WTC11 (cell line): ENCODE measurements at regions not wholly inside any gene's neighbourhood (a gene's known extent, or its start where the extent isn't known, plus 50 kb on each side); places are given as distances from the start of the nearest gene placed in this dataset.

ENCODE experiments used
- ATAC-seq: fragments of 200-7000 bp; cut with Tn5 transposase; 2 replicates; pipeline ENCODE4 v1.10.0; 2021; ENCODE audit warnings: mild to moderate bottlenecking, moderate library complexity
- CTCF ChIA-PET: fragments of 300-600 bp; sonication (Branson Sonifier 250); formaldehyde crosslinking; loops from one replicate; lab custom pipeline; 2021; ENCODE audit warnings: antibody characterized with exemption; lab: Charles Lee
- POLR2A ChIA-PET: fragments of 350-600 bp; sonication (Branson Sonifier 250); formaldehyde crosslinking; loops from one replicate; lab custom pipeline; 2021; ENCODE audit warnings: antibody characterized with exemption; lab: Charles Lee
- DNase-seq: peaks from one replicate; pipeline ENCODE4 v3.0.0; 2021; ENCODE audit warnings: low spot score
- H3K27ac Mint-ChIP-seq: 2 replicates; pipeline ENCODE4 v1.8.0; 2021; ENCODE audit warnings: mixed read lengths
- H3K27me3 Mint-ChIP-seq: 2 replicates; pipeline ENCODE4 v1.8.0; 2021; ENCODE audit warnings: low read depth, mild to moderate bottlenecking, moderate library complexity, mixed read lengths
- H3K36me3 Mint-ChIP-seq: 2 replicates; pipeline ENCODE4 v1.8.0; 2021; ENCODE audit warnings: mixed read lengths
- H3K4me1 Mint-ChIP-seq: 2 replicates; pipeline ENCODE4 v1.8.0; 2022; ENCODE audit warnings: mixed read lengths
- H3K4me3 Mint-ChIP-seq: 2 replicates; pipeline ENCODE4 v1.8.0; 2021; ENCODE audit warnings: mild to moderate bottlenecking, moderate library complexity, mixed read lengths
- H3K9me3 Mint-ChIP-seq: 2 replicates; pipeline ENCODE4 v1.8.0; 2021; ENCODE audit warnings: mixed read lengths
- ARID4B ChIP-seq: sonication (generic); formaldehyde crosslinking; IDR thresholded peaks from 2 replicates; pipeline ENCODE4 v1.8.0; 2023; ENCODE audit warnings: missing genetic modification reagents, mild to moderate bottlenecking, borderline replicate concordance
- CBFB ChIP-seq: sonication (generic); formaldehyde crosslinking; IDR thresholded peaks from 2 replicates; pipeline ENCODE4 v1.8.1; 2022; ENCODE audit warnings: mild to moderate bottlenecking, low read depth, missing genetic modification reagents
- E2F4 ChIP-seq: sonication (generic); formaldehyde crosslinking; IDR thresholded peaks from 2 replicates; pipeline ENCODE4 v1.8.1; 2022; ENCODE audit warnings: low read depth, mild to moderate bottlenecking, moderate library complexity, missing genetic modification reagents, borderline replicate concordance
- ETV6 ChIP-seq: sonication (generic); formaldehyde crosslinking; IDR thresholded peaks from 2 replicates; pipeline ENCODE4 v1.8.1; 2022; ENCODE audit warnings: mild to moderate bottlenecking, missing genetic modification reagents
- GRHL2 ChIP-seq: fragments of 250-450 bp; sonication (Bioruptor Pico); IDR thresholded peaks from 2 replicates; pipeline ENCODE4 v1.8.0; 2022; ENCODE audit warnings: mild to moderate bottlenecking, moderate library complexity; ENCODE audit not compliant: insufficient replicate concordance, severe bottlenecking
- HMGA2 ChIP-seq: fragments of 250-450 bp; sonication (Bioruptor Pico); IDR thresholded peaks from 2 replicates; pipeline ENCODE4 v1.4.0; 2021; ENCODE audit warnings: mild to moderate bottlenecking, moderate library complexity
- IRF2 ChIP-seq: sonication (generic); formaldehyde crosslinking; IDR thresholded peaks from 2 replicates; pipeline ENCODE4 v1.8.0; 2022; ENCODE audit warnings: low read depth, missing genetic modification reagents, borderline replicate concordance
- PREB ChIP-seq: sonication (generic); formaldehyde crosslinking; IDR thresholded peaks from 2 replicates; pipeline ENCODE4 v1.8.1; 2022; ENCODE audit warnings: mild to moderate bottlenecking, missing genetic modification reagents, moderate library complexity, borderline replicate concordance
- RELA ChIP-seq: sonication (generic); formaldehyde crosslinking; IDR thresholded peaks from 2 replicates; pipeline ENCODE4 v1.8.1; 2022; ENCODE audit warnings: missing genetic modification reagents, mild to moderate bottlenecking, borderline replicate concordance
- RORB ChIP-seq: fragments of 250-450 bp; sonication (Bioruptor Pico); IDR thresholded peaks from 2 replicates; pipeline ENCODE4 v1.9.0; 2021; ENCODE audit warnings: mild to moderate bottlenecking
- ZNF425 ChIP-seq: fragments of 250-450 bp; sonication (Bioruptor Pico); conservative IDR thresholded peaks from 2 replicates; pipeline ENCODE4 v1.9.0; 2021; ENCODE audit warnings: mild to moderate bottlenecking
- ZSCAN18 ChIP-seq: fragments of 250-450 bp; sonication (Bioruptor Pico); IDR thresholded peaks from 2 replicates; pipeline ENCODE4 v2.1.2; 2022; ENCODE audit warnings: mild to moderate bottlenecking, moderate library complexity
- TF ChIP-seq, protein P1 (sequence below): sonication (generic); formaldehyde crosslinking; IDR thresholded peaks from 2 replicates; pipeline ENCODE4 v1.8.1; 2022; ENCODE audit warnings: mild to moderate bottlenecking, moderate library complexity, missing genetic modification reagents
- TF ChIP-seq, protein P2 (sequence below): fragments of 250-450 bp; sonication (Bioruptor Pico); IDR thresholded peaks from 2 replicates; pipeline ENCODE4 v1.9.0; 2021; ENCODE audit warnings: mild to moderate bottlenecking

- Mint-ChIP-seq H3K27me3 (no peaks in the 10 kb centered on the region), H3K4me3 (no peak overlapping the region), H3K4me1 (no peaks in the 10 kb centered on the region), H3K36me3 (no peaks in the 10 kb centered on the region), H3K9me3 (peaks cover 10% of the 10 kb centered on the region), H3K27ac (no peak overlapping the region)
- no peak for TF ChIP-seq PREB
- no peak for TF ChIP-seq ZSCAN18 (CRISPR knock-in tag)
- no peak for TF ChIP-seq E2F4 (CRISPR knock-in tag)
- TF ChIP-seq ZNF425 (CRISPR knock-in tag), result no peak
- TF ChIP-seq, protein P1, sequence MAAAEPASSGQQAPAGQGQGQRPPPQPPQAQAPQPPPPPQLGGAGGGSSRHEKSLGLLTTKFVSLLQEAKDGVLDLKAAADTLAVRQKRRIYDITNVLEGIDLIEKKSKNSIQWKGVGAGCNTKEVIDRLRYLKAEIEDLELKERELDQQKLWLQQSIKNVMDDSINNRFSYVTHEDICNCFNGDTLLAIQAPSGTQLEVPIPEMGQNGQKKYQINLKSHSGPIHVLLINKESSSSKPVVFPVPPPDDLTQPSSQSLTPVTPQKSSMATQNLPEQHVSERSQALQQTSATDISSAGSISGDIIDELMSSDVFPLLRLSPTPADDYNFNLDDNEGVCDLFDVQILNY, result no peak
- TF ChIP-seq, protein P2, sequence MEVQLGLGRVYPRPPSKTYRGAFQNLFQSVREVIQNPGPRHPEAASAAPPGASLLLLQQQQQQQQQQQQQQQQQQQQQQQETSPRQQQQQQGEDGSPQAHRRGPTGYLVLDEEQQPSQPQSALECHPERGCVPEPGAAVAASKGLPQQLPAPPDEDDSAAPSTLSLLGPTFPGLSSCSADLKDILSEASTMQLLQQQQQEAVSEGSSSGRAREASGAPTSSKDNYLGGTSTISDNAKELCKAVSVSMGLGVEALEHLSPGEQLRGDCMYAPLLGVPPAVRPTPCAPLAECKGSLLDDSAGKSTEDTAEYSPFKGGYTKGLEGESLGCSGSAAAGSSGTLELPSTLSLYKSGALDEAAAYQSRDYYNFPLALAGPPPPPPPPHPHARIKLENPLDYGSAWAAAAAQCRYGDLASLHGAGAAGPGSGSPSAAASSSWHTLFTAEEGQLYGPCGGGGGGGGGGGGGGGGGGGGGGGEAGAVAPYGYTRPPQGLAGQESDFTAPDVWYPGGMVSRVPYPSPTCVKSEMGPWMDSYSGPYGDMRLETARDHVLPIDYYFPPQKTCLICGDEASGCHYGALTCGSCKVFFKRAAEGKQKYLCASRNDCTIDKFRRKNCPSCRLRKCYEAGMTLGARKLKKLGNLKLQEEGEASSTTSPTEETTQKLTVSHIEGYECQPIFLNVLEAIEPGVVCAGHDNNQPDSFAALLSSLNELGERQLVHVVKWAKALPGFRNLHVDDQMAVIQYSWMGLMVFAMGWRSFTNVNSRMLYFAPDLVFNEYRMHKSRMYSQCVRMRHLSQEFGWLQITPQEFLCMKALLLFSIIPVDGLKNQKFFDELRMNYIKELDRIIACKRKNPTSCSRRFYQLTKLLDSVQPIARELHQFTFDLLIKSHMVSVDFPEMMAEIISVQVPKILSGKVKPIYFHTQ (CRISPR knock-in tag), result no peak
- no peak for TF ChIP-seq GRHL2
- TF ChIP-seq RELA (CRISPR knock-in tag), result no peak
- TF ChIP-seq IRF2 (CRISPR knock-in tag), result no peak
- TF ChIP-seq HMGA2, result no peak
- no peak for TF ChIP-seq ETV6 (CRISPR knock-in tag)
- TF ChIP-seq RORB, result no peak
- no peak for TF ChIP-seq CBFB (CRISPR knock-in tag)
- TF ChIP-seq ARID4B, result no peak
- ChIA-PET POLR2A (no interaction called here), CTCF (no interaction called here)
- ATAC-seq (no peak), DNase-seq (no peak)
Observed at GRCh38 chr16:54697677-54698076, 233.0 kb upstream of the IRX5 start.
